IMR-90 (cell line): ENCODE measurements at regions not wholly inside any gene's neighbourhood (a gene's known extent, or its start where the extent isn't known, plus 50 kb on each side); places are given as distances from the start of the nearest gene placed in this dataset.

Source experiments
- ATAC-seq: fragments of 200-7000 bp; cut with Tn5 transposase; 2 replicates; pipeline ENCODE4 v1.9.1; 2020; ENCODE audit warnings: low read depth, mild to moderate bottlenecking, moderate library complexity
- BruUV-seq: library from RNA; stranded (reverse); fragments of 400-500 nt; replicated peaks from 2 replicates; lab custom pipeline; 2021; lab: Mats Ljungman, UMichigan
- CTCF ChIA-PET: fragments of 300-600 bp; formaldehyde crosslinking; extraction: SDS; loops from one replicate; lab custom pipeline; 2021; ENCODE audit warnings: antibody characterized with exemption; lab: Yijun Ruan, JAX
- POLR2A ChIA-PET: fragments of 300-600 bp; sonication (Branson Sonifier 250); formaldehyde crosslinking; loops from one replicate; lab custom pipeline; 2022; ENCODE audit warnings: antibody characterized with exemption; ENCODE audit not compliant: unreplicated experiment; lab: Charles Lee
- DNase-seq: peaks from one replicate; pipeline ENCODE4 v3.0.0; 2013
- H2AFZ ChIP-seq: replicated peaks from 2 replicates; pipeline ENCODE3; 2013; ENCODE audit warnings: low read length, mild to moderate bottlenecking; ENCODE audit not compliant: poor library complexity
- H2AK5ac ChIP-seq: 2 replicates; pipeline ENCODE4 v1.6.1; 2013; ENCODE audit warnings: low read depth, low read length, inconsistent platforms
- H2AK9ac ChIP-seq: replicated peaks from 2 replicates; pipeline ENCODE3; 2013; ENCODE audit warnings: mild to moderate bottlenecking, low read depth, low read length, moderate library complexity; ENCODE audit not compliant: poor library complexity
- H2BK120ac ChIP-seq: 2 replicates; pipeline ENCODE4 v1.6.1; 2013; ENCODE audit warnings: low read depth, low read length, inconsistent platforms
- H2BK15ac ChIP-seq: 3 replicates; pipeline ENCODE4 v1.6.1; 2013; ENCODE audit warnings: low read depth, low read length, inconsistent platforms
- H2BK20ac ChIP-seq: 2 replicates; pipeline ENCODE4 v1.6.1; 2013; ENCODE audit warnings: low read depth, mild to moderate bottlenecking, inconsistent platforms, low read length, moderate library complexity
- H2BK5ac ChIP-seq: 2 replicates; pipeline ENCODE4 v1.6.1; 2013; ENCODE audit warnings: mild to moderate bottlenecking, low read depth, low read length, inconsistent platforms; ENCODE audit not compliant: poor library complexity, severe bottlenecking
- H3K14ac ChIP-seq: replicated peaks from 2 replicates; pipeline ENCODE4 v1.6.1; 2013; ENCODE audit warnings: low read depth, low read length, inconsistent platforms
- H3K18ac ChIP-seq: 2 replicates; pipeline ENCODE4 v1.6.1; 2013; ENCODE audit warnings: low read depth, low read length, control low read depth
- H3K23ac ChIP-seq: 2 replicates; pipeline ENCODE4 v1.6.1; 2013; ENCODE audit warnings: low read depth, low read length, inconsistent platforms
- H3K27ac ChIP-seq: 2 replicates; pipeline ENCODE4 v1.5.1; 2013; ENCODE audit warnings: mild to moderate bottlenecking, control low read depth, low read length; ENCODE audit not compliant: insufficient read depth
- H3K27me3 ChIP-seq: 2 replicates; pipeline ENCODE4 v1.6.1; 2013; ENCODE audit warnings: low read length; ENCODE audit not compliant: control insufficient read depth, insufficient read depth
- H3K36me3 ChIP-seq: 2 replicates; pipeline ENCODE4 v1.6.1; 2013; ENCODE audit warnings: low read length, mixed read lengths; ENCODE audit not compliant: control insufficient read depth, insufficient read depth
- H3K4ac ChIP-seq: 2 replicates; pipeline ENCODE4 v1.6.1; 2013; ENCODE audit warnings: low read depth, low read length, inconsistent platforms
- H3K4me1 ChIP-seq: 2 replicates; pipeline ENCODE4 v1.6.1; 2013; ENCODE audit warnings: low read length, mixed read lengths; ENCODE audit not compliant: control insufficient read depth, insufficient read depth
- H3K4me2 ChIP-seq: 2 replicates; pipeline ENCODE4 v1.6.1; 2013; ENCODE audit warnings: low read depth, mild to moderate bottlenecking, control low read depth, low read length, moderate library complexity
- H3K4me3 ChIP-seq: 2 replicates; pipeline ENCODE4 v1.5.1; 2013; ENCODE audit warnings: low read depth, mild to moderate bottlenecking, control low read depth, low read length, moderate library complexity; ENCODE audit not compliant: insufficient read depth
- H3K56ac ChIP-seq: 2 replicates; pipeline ENCODE4 v1.6.1; 2013; ENCODE audit warnings: low read length, inconsistent platforms; ENCODE audit not compliant: insufficient read depth; ENCODE audit errors: extremely low read depth
- H3K79me1 ChIP-seq, 2 experiments: 2 replicates each; pipeline ENCODE4 v1.6.1; 2013; ENCODE audit warnings: low read length in 2 of 2, inconsistent platforms in 1 of 2, low read depth in 1 of 2
- H3K9ac ChIP-seq: 2 replicates; pipeline ENCODE4 v1.6.1; 2013; ENCODE audit warnings: low read depth, low read length, control low read depth
- H3K9me1 ChIP-seq: 2 replicates; pipeline ENCODE4 v1.6.1; 2013; ENCODE audit warnings: low read length, inconsistent platforms; ENCODE audit not compliant: insufficient read depth
- H3K9me3 ChIP-seq: 2 replicates; pipeline ENCODE4 v1.6.1; 2013; ENCODE audit warnings: low read length; ENCODE audit not compliant: control insufficient read depth, insufficient read depth
- H4K20me1 ChIP-seq: 2 replicates; pipeline ENCODE4 v1.6.1; 2013; ENCODE audit warnings: low read length, inconsistent platforms; ENCODE audit not compliant: insufficient read depth
- H4K5ac ChIP-seq: 2 replicates; pipeline ENCODE4 v1.6.1; 2013; ENCODE audit warnings: mild to moderate bottlenecking, low read depth, low read length, control low read depth
- H4K8ac ChIP-seq, 2 experiments: 2 replicates each; pipeline ENCODE4 v1.6.1; 2013; ENCODE audit warnings: low read depth in 2 of 2, low read length in 2 of 2, control low read depth in 1 of 2, inconsistent platforms in 1 of 2
- H4K91ac ChIP-seq: 2 replicates; pipeline ENCODE4 v1.6.1; 2013; ENCODE audit warnings: low read depth, low read length, inconsistent platforms; ENCODE audit not compliant: insufficient read depth
- BHLHE40 ChIP-seq: fragments of 150-350 bp; IDR thresholded peaks from 2 replicates; pipeline ENCODE4 v1.6.1; 2016; ENCODE audit warnings: mild to moderate bottlenecking, low read depth, low read length
- RFX5 ChIP-seq: IDR thresholded peaks from 2 replicates; pipeline ENCODE4 v1.8.0; 2012; ENCODE audit warnings: low read depth, mild to moderate bottlenecking, low read length, moderate library complexity
- WGBS, 2 experiments: methylation state at CpG; one replicate each; pipeline versions ENCODE4 v1.1.5 to v1.1.7; 2013; ENCODE audit warnings: missing lambda C conversion rate in 2 of 2; ENCODE audit not compliant: insufficient read length in 1 of 2; ENCODE audit errors: extremely low coverage in 2 of 2; 5-methylcytosine and 5-hydroxymethylcytosine counted together
- dilution Hi-C: fragments of 300-500 bp; cut with HindIII; formaldehyde crosslinking; loops from one replicate; pipeline ENCODE4 v1.14.3; 2018; ENCODE audit warnings: low sequenced_read_pairs; ENCODE audit not compliant: unreplicated experiment
- in situ Hi-C: fragments of 300-500 bp; cut with MboI; formaldehyde crosslinking; loops from 3 replicates; pipeline ENCODE4 v1.14.3; 2019; ENCODE audit warnings: low sequenced_read_pairs, inconsistent platforms, mixed read lengths
- intact Hi-C: fragments of 100-400 bp; cut with micrococcal nuclease; formaldehyde crosslinking; loops from 2 replicates; pipeline ENCODE4 v1.10.0; 2022

GRCh38 chr6:40972190-40972589 lies 66.8 kb downstream of the UNC5CL start:
- H3K4me3 ChIP-seq, result no peak overlapping the region
- DNase-seq (no peak), ATAC-seq (no peak)
- intact Hi-C loops (no loop called here), dilution Hi-C loops (no loop called here), in situ Hi-C loops (no loop called here)
- no peak overlapping the region for H3K4ac ChIP-seq
- no peaks in the 10 kb centered on the region for H3K36me3 ChIP-seq
- H2BK20ac ChIP-seq, result no peak overlapping the region
- no peaks in the 10 kb centered on the region for H3K9me3 ChIP-seq
- no peak overlapping the region for H2AK5ac ChIP-seq
- H3K27ac ChIP-seq, result no peak overlapping the region
- no peak overlapping the region for H3K14ac ChIP-seq
- no peak overlapping the region for H3K56ac ChIP-seq
- H3K79me1 ChIP-seq, result no peaks in the 10 kb centered on the region
- no peak overlapping the region for H4K8ac ChIP-seq
- no peaks in the 10 kb centered on the region for H4K20me1 ChIP-seq
- POLR2A ChIA-PET, result no interaction called here
- TF ChIP-seq RFX5, result no peak
- TF ChIP-seq BHLHE40, result no peak
- H4K5ac ChIP-seq, result no peak overlapping the region
- no peak overlapping the region for H2BK5ac ChIP-seq
- no peak overlapping the region for H2AFZ ChIP-seq
- H2BK15ac ChIP-seq, result no peak overlapping the region
- BruUV-seq, result no TSS peak
- no peaks in the 10 kb centered on the region for H3K9me1 ChIP-seq
- no peak overlapping the region for H2AK9ac ChIP-seq
- no peak overlapping the region for H3K23ac ChIP-seq
- no peak overlapping the region for H4K91ac ChIP-seq
- H3K18ac ChIP-seq, result no peak overlapping the region
- H3K27me3 ChIP-seq, result peaks cover 10% of the 10 kb centered on the region
- no peak overlapping the region for H2BK120ac ChIP-seq
- no CpG with 5 or more reads among the region's 3 CpGs for WGBS, 2 experiments
- H3K9ac ChIP-seq, result no peak overlapping the region
- CTCF ChIA-PET, result no interaction called here
- no peaks in the 10 kb centered on the region for H3K4me1 ChIP-seq
- no peak overlapping the region for H3K4me2 ChIP-seq
